ENCODE measurements at regions not wholly inside any gene's neighbourhood (a gene's known extent, or its start where the extent isn't known, plus 50 kb on each side); places are given as distances from the start of the nearest gene placed in this dataset.

DNA sequence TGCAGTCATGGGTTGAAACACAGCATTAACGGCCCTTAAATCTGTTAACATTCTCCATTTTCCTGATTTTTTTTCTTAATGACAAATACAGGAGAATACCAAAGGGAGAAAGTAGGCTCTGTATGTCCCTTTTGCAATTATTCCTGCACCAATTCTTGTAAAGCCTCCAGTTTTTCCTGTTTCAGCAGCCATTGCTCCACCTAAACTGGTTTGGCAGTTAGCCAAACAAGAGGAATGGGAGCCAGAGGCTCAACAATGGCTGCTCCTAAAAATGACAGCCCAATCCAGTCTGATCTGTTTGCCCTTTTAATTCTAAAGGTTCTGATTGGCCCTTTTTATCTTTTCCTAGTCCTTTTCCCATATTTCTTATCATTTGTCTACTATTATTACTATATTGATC, 284.2 kb upstream of the SGK1 start:
- DNase-seq, result no peak

DNA sequence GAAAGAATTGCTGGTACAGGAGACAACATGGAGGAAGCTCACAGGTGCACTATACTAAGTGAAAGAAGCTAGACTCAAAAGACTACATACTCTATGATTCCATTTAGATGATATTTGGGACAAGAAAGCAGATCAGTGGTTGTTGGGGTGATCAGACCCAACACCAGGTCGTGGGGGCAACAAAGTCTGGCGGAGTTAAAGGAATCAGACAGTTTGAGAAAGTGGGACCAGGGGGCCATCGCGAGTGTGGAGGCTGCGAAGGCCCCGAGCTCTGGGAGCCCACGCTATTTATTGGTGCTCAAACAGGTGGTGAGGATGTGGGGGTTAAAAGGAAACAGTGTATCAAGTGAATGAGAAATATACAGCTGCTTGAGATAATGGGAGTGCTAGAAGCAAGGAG, 282.8 kb upstream of the SGK1 start:
- no peak for DNase-seq

DNA sequence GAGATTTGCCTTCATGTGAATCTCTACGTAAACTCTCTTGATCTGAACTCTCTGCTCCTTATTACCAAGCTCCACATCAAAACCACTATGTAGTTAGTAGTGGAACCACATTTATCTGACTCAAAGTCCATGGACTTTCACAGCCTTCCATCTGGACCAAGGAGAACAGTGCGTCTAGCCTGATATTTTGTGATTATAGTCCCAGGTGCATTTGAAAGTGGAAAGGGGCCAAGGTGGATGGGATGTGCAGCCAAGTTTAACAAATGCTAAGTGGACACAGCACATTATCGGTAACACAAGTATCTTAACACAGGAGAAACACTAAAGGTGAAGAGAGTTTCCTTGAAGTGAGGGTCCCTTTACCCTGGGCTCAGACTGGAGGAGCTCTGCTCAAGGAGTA, 281.2 kb upstream of the SGK1 start:
- DNase-seq, result no peak

DNA sequence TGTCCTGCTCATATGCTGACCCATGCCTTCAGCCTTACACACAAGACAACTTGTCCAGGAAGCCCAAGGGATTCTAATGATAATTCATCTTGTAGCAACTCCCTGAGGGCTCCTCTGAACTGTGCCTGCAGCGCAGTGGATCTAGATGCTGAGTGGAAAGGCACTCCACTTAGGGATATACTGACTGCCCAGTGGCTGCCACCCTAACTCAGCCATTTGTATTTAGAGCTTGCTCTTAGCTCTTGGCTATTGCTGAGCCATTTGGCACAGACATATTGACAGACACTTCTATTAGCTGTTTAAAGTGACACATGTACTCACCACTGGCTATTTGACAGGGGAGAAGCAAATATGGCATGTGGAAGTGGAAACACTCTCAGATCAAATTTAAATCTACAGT, 278.3 kb upstream of the SGK1 start:
- no peak for DNase-seq

DNA sequence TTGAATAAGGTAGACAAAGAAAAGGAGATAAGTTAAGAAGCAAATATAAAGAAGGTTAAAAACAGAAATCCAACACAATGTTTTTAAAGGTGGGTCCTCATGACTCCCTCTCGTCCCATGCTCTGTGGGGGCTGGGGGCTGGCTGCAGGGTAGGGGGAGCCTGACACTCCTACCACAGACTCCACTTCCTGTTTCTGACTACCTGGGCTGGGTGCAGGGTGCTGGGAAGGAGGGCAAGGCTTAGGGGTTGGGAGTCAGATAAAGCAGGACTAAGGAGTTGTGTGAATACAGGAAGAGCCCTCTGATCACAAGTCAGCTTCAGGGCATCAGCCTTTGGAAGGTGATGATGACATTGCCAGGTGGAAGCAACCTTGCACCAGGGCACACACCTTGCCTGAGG, 277.0 kb upstream of the SGK1 start:
- DNase-seq, result no peak

DNA sequence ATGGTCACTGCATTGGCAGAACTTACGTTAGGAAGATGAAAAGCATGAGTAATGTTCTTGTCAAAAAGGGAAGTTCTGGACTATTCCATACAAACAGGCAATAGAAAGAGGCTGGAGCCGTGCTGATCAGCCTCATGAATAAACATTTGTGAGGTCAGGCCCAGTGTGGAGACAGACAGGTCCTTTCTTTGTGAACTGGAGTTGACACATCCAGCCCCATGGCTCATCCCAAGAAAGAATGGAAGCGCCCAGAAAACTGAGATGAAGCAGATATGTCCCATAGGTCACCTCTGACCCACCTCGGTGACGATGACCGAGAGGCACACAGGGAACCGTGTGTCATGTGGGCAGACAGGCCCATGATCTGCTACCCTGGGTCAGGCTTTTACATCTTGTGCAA, 276.0 kb upstream of the SGK1 start:
- DNase-seq, result peak; percentile 81

DNA sequence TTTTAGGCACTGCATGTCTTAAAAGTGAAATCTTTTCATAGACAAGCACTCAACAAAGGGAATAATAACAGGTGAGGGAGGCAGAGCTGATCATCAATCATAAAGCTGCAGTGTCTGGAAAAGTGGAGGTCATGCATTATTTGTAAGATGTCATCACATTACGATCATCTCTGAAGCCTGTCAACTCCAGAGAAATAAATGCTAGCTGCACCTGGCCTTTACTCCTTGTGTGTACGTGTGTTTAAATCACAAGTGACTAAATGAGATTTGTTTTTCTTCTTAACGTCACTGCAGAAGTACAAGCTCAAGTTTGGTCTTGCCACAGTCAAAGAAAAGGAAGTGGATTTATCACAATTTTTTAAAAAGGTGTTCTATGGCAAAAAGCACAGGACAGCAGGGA, 275.5 kb upstream of the SGK1 start:
- DNase-seq, result no peak

DNA sequence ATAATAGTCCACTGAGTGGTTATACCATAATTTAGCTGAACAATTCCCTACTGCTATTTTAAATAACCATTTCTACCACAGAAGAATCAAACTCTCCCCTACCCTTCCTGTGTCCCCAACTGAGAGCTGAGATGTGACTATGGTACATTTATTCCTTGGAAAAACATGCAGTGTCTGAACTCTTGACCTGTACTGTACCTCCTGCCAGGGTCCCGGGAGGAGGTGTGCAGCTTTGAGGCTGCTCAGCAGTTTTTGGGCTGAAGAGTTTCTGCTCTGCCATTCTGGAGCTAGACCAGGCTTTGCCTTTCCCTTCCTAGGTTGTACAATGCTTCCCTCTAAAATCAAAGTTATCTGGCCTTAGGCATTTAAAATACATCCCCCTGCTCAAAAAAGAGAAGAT, 275.1 kb upstream of the SGK1 start:
- no peak for DNase-seq

DNA sequence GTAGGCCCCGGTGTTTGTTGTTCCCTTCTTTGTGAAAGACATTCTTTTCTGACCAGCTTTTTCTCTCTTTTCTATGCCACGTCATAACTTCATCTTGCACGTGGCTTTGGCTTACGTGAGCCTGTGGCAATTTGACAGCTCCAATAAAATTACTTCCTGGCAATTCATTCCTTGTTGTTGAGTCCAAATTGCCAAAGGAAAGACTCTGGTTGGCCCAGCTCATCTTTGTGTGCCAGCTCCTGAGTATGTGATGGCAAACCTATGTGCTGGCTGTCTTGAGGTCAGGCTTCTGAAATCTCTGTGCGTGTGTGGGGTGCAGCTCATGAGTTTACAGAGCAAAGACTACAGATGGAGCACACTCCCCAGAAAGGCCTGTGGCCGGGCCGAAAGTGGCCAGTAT, 272.5 kb upstream of the SGK1 start:
- no peak for DNase-seq

DNA sequence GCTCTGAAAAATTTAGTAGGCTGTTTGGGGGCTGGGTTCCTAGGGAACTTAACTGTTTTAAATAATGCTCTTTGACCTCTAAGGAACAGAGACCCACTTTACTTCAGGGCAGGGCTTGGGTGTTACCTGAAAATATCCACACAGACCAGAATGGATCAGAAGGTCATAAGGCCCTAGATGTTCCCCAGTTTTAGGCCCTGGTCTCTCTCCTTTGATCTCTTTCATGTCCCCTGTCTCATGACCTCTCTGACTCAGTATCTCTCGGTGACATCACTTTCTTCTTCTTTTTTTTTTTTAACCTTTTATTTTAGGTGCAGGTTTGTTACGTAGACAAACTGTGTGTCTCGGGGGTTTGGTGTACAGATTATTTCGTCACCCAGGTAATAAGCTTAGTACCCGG, 272.1 kb upstream of the SGK1 start:
- no peak for DNase-seq

DNA sequence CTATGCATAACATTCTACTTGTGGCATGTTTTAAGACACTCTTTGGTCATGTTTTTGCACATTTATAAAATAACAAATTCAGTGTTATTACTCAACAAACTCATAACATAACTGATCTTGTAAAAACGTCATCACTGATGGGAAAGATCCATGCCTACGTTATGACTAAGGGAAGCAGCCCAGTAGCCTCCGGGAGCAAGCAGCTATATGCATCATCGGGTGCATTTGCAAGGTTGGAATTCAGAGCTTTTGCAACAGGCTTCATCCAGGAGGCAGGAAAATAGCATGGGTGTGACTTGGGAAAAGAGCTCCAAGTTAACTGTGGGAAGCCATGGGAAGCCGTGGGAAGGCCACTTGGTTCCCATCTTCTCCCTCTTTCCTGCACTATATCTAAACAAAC, 271.6 kb upstream of the SGK1 start:
- peak; percentile 20 for DNase-seq

DNA sequence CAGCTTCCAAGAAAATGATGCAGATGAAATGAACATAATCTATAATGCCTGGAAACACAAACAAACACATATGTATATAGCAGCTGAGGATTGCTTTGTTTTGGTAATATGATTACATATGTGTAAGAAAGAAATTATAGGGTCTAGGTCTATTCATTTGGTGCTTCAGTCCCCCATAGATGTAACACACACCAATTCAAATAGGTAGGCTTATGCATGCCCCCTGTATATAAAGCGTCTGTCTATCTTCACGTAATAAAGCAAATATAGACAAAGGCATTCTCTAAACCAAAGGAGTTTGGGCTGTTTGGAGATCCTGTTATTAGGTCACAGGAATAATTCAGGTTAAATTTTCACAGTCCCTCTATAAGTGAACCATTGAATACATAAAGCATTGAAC, 270.4 kb upstream of the SGK1 start:
- no peak for DNase-seq

DNA sequence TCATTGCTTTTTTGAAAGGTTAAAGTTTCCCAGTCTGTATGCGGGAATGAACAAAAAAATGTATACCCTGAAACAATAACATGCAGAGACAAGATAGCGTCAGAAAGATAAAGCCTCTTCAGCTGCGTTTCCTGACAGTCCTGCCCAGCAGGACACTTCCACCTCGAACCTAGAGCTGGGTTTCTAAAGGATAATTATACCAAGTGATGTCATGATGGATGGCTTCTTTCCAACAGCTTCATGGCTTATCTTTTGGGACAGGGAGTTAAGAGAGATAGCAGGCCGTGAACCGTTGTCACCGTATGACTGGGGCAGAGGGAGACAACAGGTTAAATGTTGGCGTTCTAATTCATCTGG, 267.6 kb upstream of the SGK1 start:
- DNase-seq, result no peak

DNA sequence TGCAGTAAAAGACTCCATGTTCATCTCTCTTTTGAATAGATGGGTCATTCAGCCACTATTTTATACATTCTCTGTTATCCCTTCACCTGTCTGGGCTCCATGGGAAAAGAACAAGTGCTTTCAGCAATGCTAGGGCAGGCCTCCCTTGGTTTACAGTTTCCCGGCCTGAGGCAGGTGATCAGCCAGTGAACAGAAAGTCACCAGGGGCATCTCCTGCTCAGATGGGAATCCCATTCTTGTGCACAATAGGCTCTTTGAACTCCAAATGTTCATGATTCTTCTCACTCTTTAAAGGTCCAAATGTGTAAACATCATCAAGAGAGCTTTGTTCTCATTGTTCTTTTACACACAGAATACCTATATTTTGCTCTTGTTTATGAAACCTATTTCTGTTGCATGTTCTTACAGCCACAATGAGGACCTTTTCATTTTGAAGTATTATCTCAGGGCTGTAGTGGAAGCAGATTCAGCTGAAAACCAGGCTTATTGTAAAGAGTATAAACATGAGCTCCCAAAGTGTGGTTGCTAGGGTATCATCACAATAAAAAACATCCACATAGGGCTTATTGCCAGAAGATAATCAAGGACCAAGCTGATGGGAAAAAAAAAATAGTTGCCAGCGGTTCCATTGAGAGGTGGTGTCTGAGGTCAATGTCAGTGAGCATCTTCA, 267.1 kb upstream of the SGK1 start:
- DNase-seq, result no peak

DNA sequence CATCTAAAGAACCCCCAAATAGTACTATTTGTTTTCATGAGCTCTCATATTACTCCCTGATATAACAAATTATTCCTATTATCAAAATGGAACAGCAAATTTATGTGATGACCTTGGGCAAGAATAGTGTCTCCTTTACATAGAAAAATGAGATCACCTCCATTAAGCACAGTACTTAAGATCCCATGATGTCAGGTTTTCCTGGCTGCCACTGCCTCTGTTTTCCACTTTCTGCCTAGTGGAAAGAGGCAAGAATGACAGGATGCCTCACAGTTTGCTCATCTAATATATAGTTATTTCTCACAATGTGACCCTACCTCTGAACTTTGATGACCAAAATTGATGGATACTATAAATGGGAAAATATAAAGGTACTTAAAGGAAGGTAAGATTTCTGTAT, 260.1 kb upstream of the SGK1 start:
- DNase-seq, result no peak

DNA sequence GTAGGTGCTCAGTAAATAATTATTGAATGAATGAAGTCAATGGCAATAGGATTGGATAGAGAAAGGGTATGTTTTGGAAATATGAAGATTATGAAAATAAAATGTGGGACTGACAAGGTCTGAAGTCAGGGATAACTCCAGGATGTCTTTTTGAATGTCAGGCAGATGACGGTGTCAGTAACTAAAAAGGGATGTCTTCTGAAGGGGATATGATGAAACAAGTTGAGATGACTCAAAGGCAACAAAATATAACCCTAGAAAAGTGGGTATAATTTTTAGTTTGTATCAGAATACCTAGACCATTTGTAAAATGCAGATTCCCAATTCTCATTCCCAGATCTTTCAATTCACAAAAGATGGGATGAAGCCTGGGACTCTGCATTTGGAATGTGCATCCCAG, 257.3 kb upstream of the SGK1 start:
- peak; percentile 22 for DNase-seq

DNA sequence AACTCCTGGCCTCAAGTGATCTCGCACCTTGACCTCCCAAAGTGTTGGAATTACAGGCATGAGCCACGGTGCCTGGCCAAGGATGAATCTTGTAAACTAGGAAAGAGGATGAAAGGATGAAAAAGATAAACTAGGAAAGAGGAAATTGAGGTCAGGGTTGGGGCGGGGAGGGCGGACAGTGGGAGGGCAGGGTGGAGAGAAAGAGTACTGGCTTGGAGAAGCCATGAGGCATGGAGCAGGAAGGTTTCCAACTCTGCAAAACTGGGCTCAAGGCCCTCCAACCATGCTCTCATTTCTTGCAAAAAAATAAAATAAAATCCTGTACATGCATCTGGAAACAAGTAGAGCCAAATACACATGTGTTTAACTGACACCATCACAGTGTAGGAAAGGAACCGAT, 256.6 kb upstream of the SGK1 start:
- no peak for DNase-seq

DNA sequence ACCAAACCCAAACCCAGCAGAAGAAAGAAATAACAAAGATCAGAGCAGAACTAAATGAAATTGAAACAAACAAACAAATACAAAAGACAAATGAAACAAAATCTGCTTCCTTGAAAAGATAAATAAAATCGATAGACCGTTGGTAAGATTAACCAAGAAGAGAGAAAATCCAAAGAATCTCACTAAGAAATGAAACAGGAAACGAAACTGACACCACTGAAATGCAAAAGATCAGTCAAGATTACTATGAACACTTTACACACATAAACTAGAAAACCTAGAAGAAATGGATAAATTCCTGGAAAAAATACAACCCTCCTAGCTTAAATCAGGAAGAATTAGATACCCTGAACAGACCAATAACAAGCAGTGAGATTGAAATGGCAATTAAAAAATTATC, 252.1 kb upstream of the SGK1 start:
- DNase-seq, result peak; percentile 34

DNA sequence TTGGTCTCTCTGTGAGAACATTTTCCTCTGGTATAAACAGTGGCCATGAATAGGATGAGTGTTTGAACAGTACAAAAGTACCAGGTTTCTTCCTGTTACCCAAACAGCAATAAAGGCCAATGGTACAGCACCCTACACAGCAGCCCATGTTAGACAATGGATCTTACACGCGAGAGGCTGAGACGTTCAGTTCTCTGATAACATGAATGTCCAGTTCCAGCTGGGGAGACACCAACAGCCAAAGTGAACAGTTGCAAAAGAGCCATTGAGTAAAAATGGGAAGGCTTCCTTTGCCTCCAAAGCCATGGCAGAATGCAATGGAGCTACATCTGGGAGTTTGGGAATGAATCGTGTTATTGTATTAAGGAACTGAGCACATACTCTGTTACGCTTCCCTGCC, 246.8 kb upstream of the SGK1 start:
- no peak for DNase-seq

DNA sequence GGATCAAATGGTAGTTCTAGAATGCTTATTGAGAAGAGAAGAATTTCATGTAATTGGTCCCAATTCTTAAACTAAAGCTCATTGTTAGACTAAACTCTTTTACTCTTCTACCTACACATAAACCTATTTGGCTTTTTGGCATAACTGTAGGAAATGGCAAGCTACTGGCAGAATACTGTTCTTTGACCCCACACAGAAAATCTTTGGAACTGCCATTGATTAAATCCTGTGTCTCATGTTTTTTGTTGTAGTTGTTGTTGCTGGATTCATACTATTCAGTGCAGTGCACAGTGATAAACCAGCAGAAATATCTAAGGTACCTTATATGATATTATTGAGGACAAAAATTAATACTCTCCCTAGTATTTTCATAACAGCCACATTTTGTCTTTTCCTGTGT, 242.1 kb upstream of the SGK1 start:
- DNase-seq, result no peak

DNA sequence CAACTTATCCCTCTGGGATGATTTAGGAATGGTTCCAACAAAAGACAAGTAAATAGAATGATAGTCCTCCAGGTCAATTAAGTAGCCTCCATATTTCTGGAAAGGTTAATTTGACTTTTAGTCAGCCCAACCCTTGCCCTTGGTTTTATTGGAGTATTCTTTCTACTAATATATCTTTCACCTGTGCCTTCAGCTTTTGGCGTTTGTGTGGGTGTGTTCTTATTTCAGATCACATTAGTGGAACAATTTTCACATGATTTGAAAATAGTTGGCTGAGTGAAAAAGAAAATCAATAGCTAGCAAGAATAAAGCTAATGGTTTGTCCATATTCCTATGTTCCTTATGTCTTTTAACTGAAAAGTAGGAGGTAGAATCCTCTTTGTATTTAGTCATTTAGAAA, 239.6 kb upstream of the SGK1 start:
- no peak for DNase-seq

DNA sequence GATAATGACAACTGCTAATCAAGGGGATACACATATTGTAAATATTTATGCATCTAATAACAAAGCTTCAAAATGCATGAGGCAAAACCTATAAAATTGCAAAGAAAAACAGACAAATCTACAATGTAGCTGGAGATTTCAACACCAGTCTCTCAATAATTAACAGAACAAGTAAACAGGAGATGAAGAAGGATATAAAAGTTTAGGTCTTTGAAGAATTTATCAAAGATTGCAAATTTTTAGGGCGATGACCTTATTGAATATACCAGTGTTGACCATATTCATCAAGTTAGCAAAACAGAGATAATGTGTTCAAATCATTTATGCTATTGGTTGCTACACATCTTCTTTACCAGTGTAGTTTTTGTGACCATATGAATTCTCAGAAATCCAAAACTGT, 237.8 kb upstream of the SGK1 start:
- no peak for DNase-seq

DNA sequence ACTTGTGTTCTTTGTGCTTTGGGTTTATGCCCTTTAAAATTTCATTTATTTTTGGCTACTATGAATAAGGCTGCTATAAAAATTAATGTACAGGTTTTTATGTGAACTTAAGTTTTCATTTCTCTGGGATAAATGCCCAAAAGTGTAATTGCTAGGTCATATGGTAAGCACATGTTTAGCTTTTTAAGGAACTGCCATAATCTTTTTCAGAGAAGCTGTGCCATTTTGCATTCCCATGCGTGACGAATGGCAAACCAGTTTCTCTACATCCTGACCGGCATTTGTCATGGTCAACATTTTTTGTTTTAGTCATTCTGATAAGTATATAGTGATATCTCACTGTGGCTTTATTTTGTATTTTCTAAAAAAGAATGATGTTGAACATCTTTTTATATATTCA, 236.0 kb upstream of the SGK1 start:
- no peak for DNase-seq

DNA sequence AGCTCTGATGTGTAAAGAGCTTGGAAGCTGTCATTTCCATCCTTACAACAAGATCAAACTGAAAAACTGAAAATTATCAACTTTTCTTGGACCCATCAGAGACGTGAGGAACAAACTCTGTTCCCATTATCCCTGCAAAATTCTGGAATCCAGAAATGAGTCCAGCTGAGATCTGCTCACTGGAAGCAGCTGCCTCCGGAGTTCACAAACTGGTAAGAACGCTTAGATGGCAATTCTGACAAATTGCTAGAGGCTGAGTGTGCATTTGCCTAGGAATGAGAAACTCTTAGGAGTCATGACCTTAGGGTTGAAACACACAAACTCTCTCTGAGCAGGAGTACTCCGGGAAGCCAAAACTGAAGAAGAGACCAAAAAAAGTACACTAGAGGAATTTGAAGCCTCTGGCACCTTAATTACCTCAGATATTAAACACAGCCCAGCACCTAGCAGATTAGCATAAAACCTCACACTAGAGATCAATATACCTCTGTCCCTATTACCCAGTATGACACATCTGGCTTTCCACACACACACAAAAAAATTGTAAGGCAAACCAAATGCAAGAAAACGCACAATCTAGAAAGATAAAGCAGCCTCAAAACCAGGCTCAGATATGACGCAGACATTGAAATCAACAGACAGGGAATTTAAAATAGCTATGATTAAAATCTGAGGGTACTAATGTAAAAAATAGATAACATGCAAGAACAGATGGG, 233.5 kb upstream of the SGK1 start:
- DNase-seq, result no peak

DNA sequence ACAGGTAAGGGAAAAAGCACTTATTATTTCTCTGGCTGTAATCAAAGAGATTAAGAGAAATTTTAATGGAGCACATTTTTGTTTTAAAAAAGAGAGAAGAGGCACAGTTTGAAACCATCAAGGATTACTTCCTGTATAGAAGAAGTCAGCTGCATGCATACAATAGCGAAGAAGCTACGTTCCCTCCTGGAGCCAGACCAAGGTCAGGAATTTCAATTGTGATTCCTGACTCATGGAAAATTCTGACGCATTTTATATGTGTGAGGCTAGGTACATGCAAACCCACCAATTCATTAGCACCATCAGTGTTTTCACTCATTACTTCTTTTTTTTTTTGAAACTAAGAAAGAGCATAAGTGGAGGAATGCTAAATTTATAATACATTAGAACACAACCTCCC, 232.7 kb upstream of the SGK1 start:
- no peak for DNase-seq
